K562 (cell line): ENCODE measurements at regions not wholly inside any gene's neighbourhood (a gene's known extent, or its start where the extent isn't known, plus 50 kb on each side); places are given as distances from the start of the nearest gene placed in this dataset.

Experiments
- ATAC-seq: fragments of 200-7000 bp; cut with Tn5 transposase; 3 replicates; pipeline ENCODE4 v1.9.1; 2020; ENCODE audit warnings: moderate library complexity
- BruUV-seq: library from RNA; stranded (reverse); fragments of 400-500 nt; replicated peaks from 2 replicates; lab custom pipeline; 2021; lab: Mats Ljungman, UMichigan
- CTCF ChIA-PET: fragments of 300-600 bp; formaldehyde crosslinking; extraction: SDS; loops from one replicate; lab custom pipeline; 2021; ENCODE audit warnings: low intra/inter-chr PET ratio; lab: Yijun Ruan, JAX
- POLR2A ChIA-PET: fragments of 300-600, 350-650 bp; sonication (Branson Sonifier 250); formaldehyde crosslinking; extraction: SDS; loops from one replicate; lab custom pipeline; 2021; ENCODE audit warnings: antibody characterized with exemption, inconsistent platforms; lab: Yijun Ruan, JAX
- DNase-seq, 4 experiments: peaks; one replicate each; pipeline versions ENCODE4 v3.0.0 to v3.0.0-alpha.2; 2011 to 2018; ENCODE audit warnings: low spot score in 3 of 4, mixed read lengths in 3 of 4; ENCODE audit errors: extremely low read depth in 1 of 4
- FAIRE-seq: peaks from 2 replicates; lab custom pipeline; 2011; peaks lifted over from hg19 to GRCh38; lab: Jason Lieb, UNC
- H2AFZ ChIP-seq: 2 replicates; pipeline ENCODE4 v1.6.0; 2011; ENCODE audit warnings: low read depth, low read length, control low read depth, inconsistent platforms
- H3K27ac ChIP-seq: fragments of 200-600 bp; 3 replicates; pipeline ENCODE4 v1.8.0; 2011; ENCODE audit warnings: low read depth, mild to moderate bottlenecking, control low read depth, inconsistent platforms, low read length, moderate library complexity, mixed read lengths; ENCODE audit errors: extremely low read depth
- H3K27me3 ChIP-seq, 2 experiments: fragments of 300-600 bp in 1 of 2; 2 replicates in 1 of 2; 3 replicates in 1 of 2; pipeline versions ENCODE4 v1.6.0 to v1.8.0; 2011; ENCODE audit warnings: inconsistent platforms in 2 of 2, low read length in 2 of 2, mild to moderate bottlenecking in 1 of 2, mixed read lengths in 1 of 2, moderate library complexity in 1 of 2; ENCODE audit not compliant: control insufficient read depth in 2 of 2, insufficient read depth in 2 of 2
- H3K36me3 ChIP-seq: fragments of 300-600 bp; 3 replicates; pipeline ENCODE4 v1.8.0; 2011; ENCODE audit warnings: mild to moderate bottlenecking, low read length, inconsistent platforms; ENCODE audit not compliant: control insufficient read depth, insufficient read depth
- H3K4me1 ChIP-seq, 2 experiments: fragments of 200-600 bp in 1 of 2; replicated peaks in 1 of 2; 2 replicates in 1 of 2; 3 replicates in 1 of 2; pipeline versions ENCODE4 v1.5.1 to v1.8.0; 2011; ENCODE audit warnings: inconsistent platforms in 2 of 2, low read length in 2 of 2, mild to moderate bottlenecking in 1 of 2, mixed read lengths in 1 of 2, moderate library complexity in 1 of 2; ENCODE audit not compliant: control insufficient read depth in 2 of 2, insufficient read depth in 2 of 2
- H3K4me2 ChIP-seq: 2 replicates; pipeline ENCODE4 v1.6.1; 2011; ENCODE audit warnings: low read length, control low read depth, inconsistent platforms, mixed read lengths; ENCODE audit not compliant: insufficient read depth
- H3K4me3 ChIP-seq: fragments of 200-600 bp; sonication (generic), shearing (Covaris generic); 2 replicates; pipeline ENCODE4 v1.5.1; 2016; ENCODE audit warnings: control low read depth, inconsistent platforms
- H3K79me2 ChIP-seq: fragments of 200-600 bp; 3 replicates; pipeline ENCODE4 v1.8.0; 2011; ENCODE audit warnings: low read length, inconsistent platforms; ENCODE audit not compliant: control insufficient read depth, insufficient read depth
- H3K9ac ChIP-seq, 2 experiments: 2 replicates each; pipeline versions ENCODE4 v1.6.0 to v1.6.1; 2011; ENCODE audit warnings: low read depth in 2 of 2, low read length in 2 of 2, control low read depth in 1 of 2, inconsistent platforms in 1 of 2, mild to moderate bottlenecking in 1 of 2, mixed read lengths in 1 of 2; ENCODE audit not compliant: insufficient read depth in 1 of 2
- H3K9me1 ChIP-seq: one replicate; pipeline ENCODE4 v1.6.0; 2011; ENCODE audit warnings: inconsistent platforms, mild to moderate bottlenecking, low read length, moderate library complexity; ENCODE audit not compliant: control insufficient read depth, insufficient read depth
- H3K9me3 ChIP-seq: replicated peaks from 2 replicates; pipeline ENCODE4 v1.5.1; 2011; ENCODE audit warnings: low read depth, low read length, inconsistent platforms; ENCODE audit not compliant: control insufficient read depth, insufficient read depth
- H4K20me1 ChIP-seq: replicated peaks from 2 replicates; pipeline ENCODE4 v1.6.1; 2011; ENCODE audit warnings: low read length, inconsistent platforms, mixed read lengths; ENCODE audit not compliant: control insufficient read depth, insufficient read depth
- ARID4B ChIP-seq: sonication (generic); formaldehyde crosslinking; IDR thresholded peaks from 2 replicates; pipeline ENCODE4 v1.8.0; 2022; ENCODE audit warnings: mild to moderate bottlenecking, missing genetic modification reagents
- CTCF ChIP-seq, 3 experiments: IDR thresholded peaks in 2 of 3; conservative IDR thresholded peaks in 1 of 3; 2 replicates each; pipeline ENCODE4 v1.5.1; 2011 to 2012; ENCODE audit warnings: low read length in 3 of 3, mild to moderate bottlenecking in 3 of 3, control low read depth in 2 of 3, improper control_type of control experiment in 1 of 3, inconsistent platforms in 1 of 3, low read depth in 1 of 3, mixed read lengths in 1 of 3, moderate library complexity in 1 of 3; ENCODE audit not compliant: insufficient read depth in 2 of 3
- CUX1 ChIP-seq: fragments of 200-800 bp; sonication (Bioruptor generic); IDR thresholded peaks from 2 replicates; pipeline ENCODE4 v1.6.1; 2016; ENCODE audit warnings: missing genetic modification characterization, missing compliant biosample characterization
- ELF2 ChIP-seq: fragments of 250-450 bp; sonication (Bioruptor Pico); IDR thresholded peaks from 2 replicates; pipeline ENCODE4 v1.5.0; 2021; ENCODE audit warnings: mild to moderate bottlenecking
- MXI1 ChIP-seq: IDR thresholded peaks from 2 replicates; pipeline ENCODE4 v1.6.1; 2011; ENCODE audit warnings: low read depth, mild to moderate bottlenecking, improper control_type of control experiment, low read length
- SAFB ChIP-seq: fragments of 200-400 bp; formaldehyde crosslinking; IDR thresholded peaks from 2 replicates; pipeline ENCODE4 v1.6.1; 2017; ENCODE audit warnings: low read depth, low read length, borderline replicate concordance
- ZBTB33 ChIP-seq: sonication (generic); formaldehyde crosslinking; IDR thresholded peaks from 2 replicates; pipeline ENCODE4 v1.8.1; 2023; ENCODE audit warnings: mild to moderate bottlenecking, missing genetic modification reagents
- ZNF780A ChIP-seq: fragments of 250-450 bp; sonication (Bioruptor Pico); IDR thresholded peaks from 2 replicates; pipeline ENCODE4 v1.5.0; 2021; ENCODE audit warnings: mild to moderate bottlenecking
- WGBS: fragments of 100-300 bp; shearing (Covaris generic); methylation state at CpG from one replicate; pipeline ENCODE4 v1.1.6; 2016; ENCODE audit warnings: low coverage, mixed read lengths; ENCODE audit not compliant: insufficient coverage; ENCODE audit errors: missing lambda C conversion rate; 5-methylcytosine and 5-hydroxymethylcytosine counted together
- in situ Hi-C: fragments of 300-500 bp; cut with MboI; formaldehyde crosslinking; loops from 4 replicates; pipeline ENCODE4 v1.15.0; 2018; ENCODE audit warnings: inconsistent platforms, mixed read lengths
- intact Hi-C: fragments of 100-400 bp; cut with micrococcal nuclease; formaldehyde crosslinking; loops from 2 replicates; pipeline ENCODE4 v1.14.2; 2022

GRCh38 chr12:124392271-124392666, 97.4 kb downstream of the RFLNA start:
- Histone ChIP-seq H3K4me3 (no peak overlapping the region), H3K27ac (no peak overlapping the region), H3K36me3 (peaks cover 31% of the 10 kb centered on the region; the same call in 2 of the 3 replicates), H3K79me2 (no peaks in the 10 kb centered on the region), H3K9me3 (no peaks in the 10 kb centered on the region), H2AFZ (no peak overlapping the region), H4K20me1 (peaks cover 2% of the 10 kb centered on the region; the same call in 1 of the 2 replicates), H3K4me1 (peaks cover 4 to 59% of the 10 kb centered on the region in 2 experiments), H3K4me2 (no peak overlapping the region), H3K9ac (peak overlapping the region in 1 of 2 experiments; percentile 74; a peak in 2 of 4 replicates), H3K9me1 (no peaks in the 10 kb centered on the region), H3K27me3 (no peaks in the 10 kb centered on the region)
- ATAC-seq (peak; percentile 68), FAIRE-seq (no peak), DNase-seq (peak in 3 of 4 experiments; percentile 35 to 47 (median 47))
- CTCF ChIA-PET, result no interaction called here
- POLR2A ChIA-PET, result interaction anchor here (0.6 kb wide), 2 partner anchors 11 to 263 kb away, joined by 3 read pairs; no protein-coding TSS in a partner anchor
- in situ Hi-C loops, result no loop called here
- intact Hi-C loops, result no loop called here
- BruUV-seq, result no TSS peak
- WGBS, result 71% methylated on average over 11 of the region's 16 CpGs
- no peak for TF ChIP-seq CUX1 (CRISPR knock-in tag)
- TF ChIP-seq SAFB, result no peak
- no peak for TF ChIP-seq MXI1
- no peak for TF ChIP-seq ZNF780A (CRISPR knock-in tag)
- peak; percentile 20 to 28 (median 22); a peak in 2 of 6 replicates for TF ChIP-seq CTCF (IDR thresholded peaks at IDR 0.05 in 2 of 3, conservative IDR thresholded peaks at IDR 0.05 in 1 of 3; ENCODE audit: insufficient read depth in 2 of 3, low read depth in 1 of 3, low read length in 3 of 3)
- 0 out of 2 replicates have a peak, but pooled peaks have one; percentile 11 for TF ChIP-seq ZBTB33
- TF ChIP-seq ELF2, result no peak
- 0 out of 2 replicates have a peak, but pooled peaks have one; percentile 43 for TF ChIP-seq ARID4B (CRISPR knock-in tag)
